Astrocyte of the spinal cord (primary cell): ENCODE measurements at regions not wholly inside any gene's neighbourhood (a gene's known extent, or its start where the extent isn't known, plus 50 kb on each side); places are given as distances from the start of the nearest gene placed in this dataset.
"Not testable (repeated sequence)": the region's sequence is repeated elsewhere in the genome, so short reads cannot be mapped to it uniquely, and the experiment has no call there.

ENCODE experiments used
- DNase-seq: peaks from one replicate; pipeline ENCODE4 v3.0.0; 2011; ENCODE audit warnings: low read depth, low spot score
- H3K4me3 ChIP-seq: 2 replicates; pipeline ENCODE4 v1.5.1; 2011; ENCODE audit warnings: low read depth, mild to moderate bottlenecking, low read length, moderate library complexity
- CTCF ChIP-seq: IDR thresholded peaks from 2 replicates; pipeline ENCODE4 v1.5.1; 2012; ENCODE audit warnings: low read depth, mild to moderate bottlenecking, low read length, inconsistent platforms
- in situ Hi-C: cut with HindIII; loops from 2 replicates; pipeline ENCODE4 v1.10.0; 2017; ENCODE audit warnings: low sequenced_read_pairs

- peak; percentile 74 for TF ChIP-seq CTCF
- peak; percentile 47 for DNase-seq
- in situ Hi-C loops: no loop called here
- H3K4me3 ChIP-seq: no peak overlapping the region
These were observed 242.3 kb downstream of the LMX1A start for GRCh38 chr1:165114022-165114888.

DNA sequence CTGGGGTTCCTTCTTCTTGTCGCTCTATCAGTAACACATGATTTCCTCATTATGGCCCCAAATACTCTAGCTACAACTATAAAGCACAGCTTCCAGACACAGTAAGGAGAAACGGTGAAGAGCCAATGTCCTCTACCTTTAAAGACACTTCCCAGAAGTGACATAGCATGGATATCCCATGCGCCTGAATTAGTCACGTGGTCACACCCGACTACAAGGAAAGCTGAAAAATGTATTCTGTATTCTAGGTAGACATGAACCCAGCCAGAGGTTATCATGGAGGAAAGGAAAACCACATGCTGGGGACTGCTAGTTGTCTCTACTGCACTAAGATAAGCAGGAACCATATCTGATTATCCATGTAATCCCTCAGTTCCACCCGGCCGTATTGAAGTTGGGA lies 244.3 kb downstream of the LMX1A start:
- no peak for DNase-seq
- TF ChIP-seq CTCF: no peak
- H3K4me3 ChIP-seq: no peak overlapping the region
- in situ Hi-C loops: no loop called here

DNA sequence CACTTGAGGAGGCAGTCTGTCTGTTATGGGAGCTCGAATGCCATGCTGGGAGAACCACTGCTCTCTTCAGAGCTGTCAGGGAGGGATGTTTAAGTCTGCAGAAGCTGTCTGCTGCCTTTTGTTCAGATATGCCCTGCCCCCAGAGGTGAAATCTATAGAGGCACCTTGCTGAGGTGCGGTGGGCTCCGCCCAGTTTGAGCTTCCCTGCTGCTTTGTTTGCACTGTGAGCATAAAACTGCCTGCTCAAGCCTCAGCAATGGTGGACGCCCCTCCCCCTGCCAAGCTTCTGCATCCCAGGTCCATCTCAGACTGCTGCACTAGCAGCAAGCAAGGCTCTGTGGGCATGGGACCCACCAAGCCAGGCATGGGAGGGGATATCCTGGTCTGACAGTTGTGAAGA lies 247.5 kb downstream of the LMX1A start:
- no peak for DNase-seq
- TF ChIP-seq CTCF: no peak
- H3K4me3 ChIP-seq: no peak overlapping the region
- in situ Hi-C loops: no loop called here

GRCh38 chr1:165092542-165093162 lies 263.9 kb downstream of the LMX1A start:
- H3K4me3 ChIP-seq, in situ Hi-C loops, DNase-seq: not testable (repeated sequence)

DNA sequence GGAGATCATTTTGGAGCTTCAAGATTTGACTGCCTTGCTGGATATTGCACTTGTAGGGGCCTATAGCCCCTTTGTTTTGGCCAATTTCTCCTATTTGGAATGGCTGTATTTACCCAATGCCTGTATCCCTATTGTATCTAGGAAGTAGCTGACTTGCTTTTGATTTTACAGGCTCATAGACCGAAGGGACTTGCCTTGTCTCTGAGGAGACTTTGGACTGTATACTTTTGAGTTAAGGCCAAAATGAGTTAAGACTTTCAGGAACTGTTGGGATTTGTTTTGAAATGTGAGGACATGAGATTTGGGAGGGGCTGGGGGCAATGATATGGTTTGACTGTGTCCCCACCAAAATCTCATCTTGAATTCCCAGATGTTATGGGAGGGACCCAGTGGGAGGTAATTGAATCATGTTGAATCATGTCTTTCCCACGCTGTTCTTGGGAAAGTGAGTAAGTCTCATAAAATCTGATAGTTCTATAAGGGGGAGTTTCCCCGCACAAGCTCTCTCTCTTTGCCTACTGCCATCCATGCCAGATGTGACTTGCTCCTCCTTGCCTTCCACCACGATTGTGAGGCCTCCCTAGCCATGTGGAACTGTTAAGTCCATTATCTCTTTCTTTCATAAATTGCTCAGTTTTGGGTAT lies 276.1 kb downstream of the LMX1A start:
- H3K4me3 ChIP-seq: no peak overlapping the region
- DNase-seq: no peak
- no peak for TF ChIP-seq CTCF
- in situ Hi-C loops: no loop called here

- in situ Hi-C loops: no loop called here
- no peak for DNase-seq
- H3K4me3 ChIP-seq: no peak overlapping the region
- no peak for TF ChIP-seq CTCF
These were observed 278.1 kb downstream of the LMX1A start for GRCh38 chr1:165078391-165078790.
